NOMO-1 (cell line): ENCODE measurements at regions not wholly inside any gene's neighbourhood (a gene's known extent, or its start where the extent isn't known, plus 50 kb on each side); places are given as distances from the start of the nearest gene placed in this dataset.
A peak's percentile ranks its signal among the peaks of the same experiment; 100 is the strongest.

ENCODE experiments used
- DNase-seq, 2 experiments: peaks; one replicate each; lab custom pipeline; 2025; ENCODE audit not compliant: unreplicated experiment in 2 of 2; lab: John Stamatoyannopoulos, UW

GRCh38 chr4:124535003-124535402 is 177.5 kb downstream of the ANKRD50 start:
- DNase-seq: no peak

GRCh38 chr4:124536946-124537345 is 175.6 kb downstream of the ANKRD50 start:
- no peak for DNase-seq

- DNase-seq: no peak
Measured at GRCh38 chr4:124537971-124538370, 174.6 kb downstream of the ANKRD50 start.

- DNase-seq: no peak
Measured at GRCh38 chr4:124540014-124540413, 172.5 kb downstream of the ANKRD50 start.

- DNase-seq: no peak
Measured at GRCh38 chr4:124541652-124542420, 170.7 kb downstream of the ANKRD50 start.

GRCh38 chr4:124555959-124556358 is 156.6 kb downstream of the ANKRD50 start:
- peak in 1 of 2 experiments; percentile 1 for DNase-seq

- DNase-seq: no peak
Measured at GRCh38 chr4:124564121-124564520, 148.4 kb downstream of the ANKRD50 start.

- DNase-seq: no peak
Measured at GRCh38 chr4:124565371-124565770, 147.2 kb downstream of the ANKRD50 start.

GRCh38 chr4:124566030-124566429 is 146.5 kb downstream of the ANKRD50 start:
- DNase-seq: no peak

GRCh38 chr4:124573056-124573455 is 139.5 kb downstream of the ANKRD50 start:
- DNase-seq: no peak

GRCh38 chr4:124579896-124580295 is 132.6 kb downstream of the ANKRD50 start:
- no peak for DNase-seq

GRCh38 chr4:124583797-124584196 is 128.7 kb downstream of the ANKRD50 start:
- DNase-seq: no peak

GRCh38 chr4:124589786-124590185 is 122.7 kb downstream of the ANKRD50 start:
- DNase-seq: no peak

GRCh38 chr4:124590480-124590879 is 122.1 kb downstream of the ANKRD50 start:
- DNase-seq: peak in 1 of 2 experiments; percentile 30

- no peak for DNase-seq
Measured at GRCh38 chr4:124591637-124592036, 120.9 kb downstream of the ANKRD50 start.

GRCh38 chr4:124593494-124593893 is 119.0 kb downstream of the ANKRD50 start:
- peak in 1 of 2 experiments; percentile 10 for DNase-seq

GRCh38 chr4:124594945-124595344 is 117.6 kb downstream of the ANKRD50 start:
- DNase-seq: no peak

- no peak for DNase-seq
Measured at GRCh38 chr4:124596816-124597215, 115.7 kb downstream of the ANKRD50 start.

- no peak for DNase-seq
Measured at GRCh38 chr4:124610211-124610610, 102.3 kb downstream of the ANKRD50 start.
